B cell (primary cell): ENCODE measurements at regions not wholly inside any gene's neighbourhood (a gene's known extent, or its start where the extent isn't known, plus 50 kb on each side); places are given as distances from the start of the nearest gene placed in this dataset.

Source experiments
- ATAC-seq: fragments of 200-7000 bp; cut with Tn5 transposase; one replicate; pipeline ENCODE4 v1.10.0; 2021; ENCODE audit warnings: low read depth, mild to moderate bottlenecking, moderate number of reproducible peaks, moderate library complexity
- CTCF ChIA-PET: fragments of 350-600 bp; sonication (Branson Sonifier 250); formaldehyde crosslinking; loops from one replicate; lab custom pipeline; 2021; ENCODE audit warnings: antibody characterized with exemption, inconsistent platforms; lab: Charles Lee
- POLR2A ChIA-PET: fragments of 350-600 bp; sonication (Branson Sonifier 250); formaldehyde crosslinking; loops from one replicate; lab custom pipeline; 2021; ENCODE audit warnings: antibody characterized with exemption; lab: Charles Lee
- DNase-seq: peaks from one replicate; pipeline ENCODE4 v3.0.0; 2013
- H2AFZ ChIP-seq: 2 replicates; pipeline ENCODE4 v1.6.1; 2012; ENCODE audit warnings: mild to moderate bottlenecking, low read depth, low read length; ENCODE audit not compliant: insufficient read depth, poor library complexity, severe bottlenecking
- H3K27ac ChIP-seq, 2 donors: 1 replicate in 1 of 2; 2 replicates in 1 of 2; pipeline ENCODE4 v1.5.1; 2012 to 2013; ENCODE audit warnings: low read length in 2 of 2, mild to moderate bottlenecking in 2 of 2, moderate library complexity in 1 of 2
- H3K27me3 ChIP-seq, 4 experiments: fragments of 200-600 bp in 1 of 4; sonication (generic) in 1 of 4; replicated peaks in 1 of 4; 1 replicate in 2 of 4; 2 replicates in 2 of 4; pipeline versions ENCODE4 v1.6.1 to v1.7.0; 2013 to 2016; ENCODE audit warnings: low read length in 3 of 4, mild to moderate bottlenecking in 2 of 4, mixed read lengths in 1 of 4, moderate library complexity in 1 of 4; ENCODE audit not compliant: insufficient read depth in 4 of 4, control insufficient read depth in 3 of 4; ENCODE audit errors: control extremely low read depth in 1 of 4
- H3K36me3 ChIP-seq, 2 experiments: replicated peaks in 1 of 2; 1 replicate in 1 of 2; 2 replicates in 1 of 2; pipeline versions ENCODE4 v1.6.1 to v1.7.1; 2013; ENCODE audit warnings: low read length in 1 of 2; ENCODE audit not compliant: insufficient read depth in 2 of 2, control insufficient read depth in 1 of 2; ENCODE audit errors: control extremely low read depth in 1 of 2, extremely low read depth in 1 of 2
- H3K4me1 ChIP-seq, 2 donors: fragments of 200-600 bp in 1 of 2; sonication (generic) in 1 of 2; 1 replicate in 1 of 2; 2 replicates in 1 of 2; pipeline versions ENCODE4 v1.5.1 to v1.6.1; 2013 to 2017; ENCODE audit warnings: low read length in 2 of 2; ENCODE audit not compliant: control insufficient read depth in 2 of 2, insufficient read depth in 2 of 2
- H3K4me2 ChIP-seq: replicated peaks from 2 replicates; pipeline ENCODE3; 2012; ENCODE audit warnings: mild to moderate bottlenecking, low read depth, low read length; ENCODE audit not compliant: poor library complexity, severe bottlenecking
- H3K4me3 ChIP-seq, 5 experiments: fragments of 200-600 bp in 1 of 5; sonication (generic) in 1 of 5; 1 replicate in 3 of 5; 2 replicates in 2 of 5; pipeline versions ENCODE4 v1.5.1 to v1.7.0; 2011 to 2016; ENCODE audit warnings: low read length in 4 of 5, mild to moderate bottlenecking in 4 of 5, low read depth in 2 of 5, control low read depth in 1 of 5, moderate library complexity in 1 of 5; ENCODE audit not compliant: insufficient read depth in 1 of 5; ENCODE audit errors: control extremely low read depth in 1 of 5, extremely low read depth in 1 of 5
- H3K79me2 ChIP-seq: fragments of 200-600 bp; sonication (generic); one replicate; pipeline ENCODE4 v1.6.0; 2016; ENCODE audit warnings: low read length; ENCODE audit not compliant: control insufficient read depth, insufficient read depth
- H3K9ac ChIP-seq: fragments of 200-600 bp; sonication (generic); 2 replicates; pipeline ENCODE4 v1.6.1; 2017; ENCODE audit warnings: mild to moderate bottlenecking, low read length, moderate library complexity
- H3K9me3 ChIP-seq, 3 donors: one replicate each; pipeline versions ENCODE4 v1.6.1 to v1.7.1; 2013; ENCODE audit warnings: low read length in 2 of 3; ENCODE audit not compliant: control insufficient read depth in 2 of 3, insufficient read depth in 1 of 3; ENCODE audit errors: control extremely low read depth in 1 of 3
- H4K20me1 ChIP-seq: 2 replicates; pipeline ENCODE4 v1.6.0; 2012; ENCODE audit warnings: mild to moderate bottlenecking, low read length; ENCODE audit not compliant: insufficient read depth, control insufficient read depth, poor library complexity, severe bottlenecking
- H3K27ac Mint-ChIP-seq: one replicate; pipeline ENCODE4 v1.8.0; 2021; ENCODE audit warnings: mixed read lengths
- H3K27me3 Mint-ChIP-seq: one replicate; pipeline ENCODE4 v1.8.0; 2021; ENCODE audit warnings: mixed read lengths
- H3K4me1 Mint-ChIP-seq: one replicate; pipeline ENCODE4 v1.8.0; 2021; ENCODE audit warnings: mixed read lengths
- H3K4me3 Mint-ChIP-seq: one replicate; pipeline ENCODE4 v1.8.0; 2021; ENCODE audit warnings: mixed read lengths
- H3K9me3 Mint-ChIP-seq: one replicate; pipeline ENCODE4 v1.8.0; 2022; ENCODE audit warnings: mixed read lengths; ENCODE audit not compliant: insufficient read depth
- EZH2 ChIP-seq: IDR thresholded peaks from 2 replicates; pipeline ENCODE4 v1.6.1; 2012; ENCODE audit warnings: borderline replicate concordance, low read depth, mild to moderate bottlenecking, moderate library complexity, low read length; ENCODE audit not compliant: insufficient read depth, poor library complexity, severe bottlenecking
- WGBS: methylation state at CpG from one replicate; pipeline ENCODE4 v1.1.5; 2013; ENCODE audit warnings: missing lambda C conversion rate; ENCODE audit not compliant: insufficient coverage; 5-methylcytosine and 5-hydroxymethylcytosine counted together
- intact Hi-C: fragments of 100-400 bp; cut with micrococcal nuclease; formaldehyde crosslinking; loops from one replicate; pipeline ENCODE4 v1.10.0; 2022
- TF ChIP-seq, protein P1 (sequence below): fragments of 200-600 bp; IDR thresholded peaks from one replicate; pipeline ENCODE4 v1.8.0; 2022; ENCODE audit warnings: antibody characterized with exemption, mild to moderate bottlenecking

DNA sequence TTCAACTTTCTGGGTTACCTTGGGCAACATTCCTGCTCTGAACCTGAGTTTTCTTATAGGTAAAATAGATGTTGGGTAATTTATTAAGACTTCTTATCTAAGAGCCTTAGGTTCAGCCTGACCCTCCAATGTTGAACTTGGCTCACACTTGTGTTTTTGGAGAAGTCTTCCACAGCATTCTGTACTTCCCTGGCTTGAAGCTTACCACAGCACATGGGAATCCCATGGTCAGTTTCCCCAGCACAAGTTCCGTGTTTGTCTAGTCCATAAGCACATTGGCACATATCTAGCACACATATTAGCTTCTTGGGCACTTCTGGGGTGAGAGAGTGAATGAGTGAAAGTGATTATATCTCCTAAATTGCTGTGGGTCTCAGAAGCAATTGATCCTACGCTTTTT, 782.5 kb upstream of the HS6ST1 start:
- ATAC-seq (no peak), DNase-seq (no peak)
- POLR2A ChIA-PET, result no interaction called here
- no peaks in the 10 kb centered on the region for H3K4me1 ChIP-seq
- no peak overlapping the region for H3K4me3 ChIP-seq
- no peak overlapping the region for H3K27ac ChIP-seq
- intact Hi-C loops, result no loop called here
- WGBS, result no CpG with 5 or more reads among the region's 2 CpGs
- CTCF ChIA-PET, result no interaction called here
- H2AFZ ChIP-seq, result no peak overlapping the region
- H3K9me3 ChIP-seq, result no peaks in the 10 kb centered on the region
- H3K27me3 ChIP-seq, result no peaks in the 10 kb centered on the region
- H3K9ac ChIP-seq, result no peak overlapping the region
- Mint-ChIP-seq H3K27ac (no peak overlapping the region), H3K4me3 (no peak overlapping the region), H3K4me1 (no peaks in the 10 kb centered on the region), H3K9me3 (no peaks in the 10 kb centered on the region), H3K27me3 (peaks cover 13% of the 10 kb centered on the region)
- H3K4me2 ChIP-seq, result no peak overlapping the region
- no peak for TF ChIP-seq EZH2
- TF ChIP-seq, protein P1, sequence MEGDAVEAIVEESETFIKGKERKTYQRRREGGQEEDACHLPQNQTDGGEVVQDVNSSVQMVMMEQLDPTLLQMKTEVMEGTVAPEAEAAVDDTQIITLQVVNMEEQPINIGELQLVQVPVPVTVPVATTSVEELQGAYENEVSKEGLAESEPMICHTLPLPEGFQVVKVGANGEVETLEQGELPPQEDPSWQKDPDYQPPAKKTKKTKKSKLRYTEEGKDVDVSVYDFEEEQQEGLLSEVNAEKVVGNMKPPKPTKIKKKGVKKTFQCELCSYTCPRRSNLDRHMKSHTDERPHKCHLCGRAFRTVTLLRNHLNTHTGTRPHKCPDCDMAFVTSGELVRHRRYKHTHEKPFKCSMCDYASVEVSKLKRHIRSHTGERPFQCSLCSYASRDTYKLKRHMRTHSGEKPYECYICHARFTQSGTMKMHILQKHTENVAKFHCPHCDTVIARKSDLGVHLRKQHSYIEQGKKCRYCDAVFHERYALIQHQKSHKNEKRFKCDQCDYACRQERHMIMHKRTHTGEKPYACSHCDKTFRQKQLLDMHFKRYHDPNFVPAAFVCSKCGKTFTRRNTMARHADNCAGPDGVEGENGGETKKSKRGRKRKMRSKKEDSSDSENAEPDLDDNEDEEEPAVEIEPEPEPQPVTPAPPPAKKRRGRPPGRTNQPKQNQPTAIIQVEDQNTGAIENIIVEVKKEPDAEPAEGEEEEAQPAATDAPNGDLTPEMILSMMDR, result no peak
- no peaks in the 10 kb centered on the region for H4K20me1 ChIP-seq
- no peaks in the 10 kb centered on the region for H3K79me2 ChIP-seq
- no peaks in the 10 kb centered on the region for H3K36me3 ChIP-seq

GRCh38 chr2:129103936-129104878, 785.5 kb upstream of the HS6ST1 start:
- Mint-ChIP-seq H3K9me3 (no peaks in the 10 kb centered on the region), H3K4me1 (no peaks in the 10 kb centered on the region), H3K27me3 (peaks cover 16% of the 10 kb centered on the region), H3K27ac (no peak overlapping the region), H3K4me3 (no peak overlapping the region)
- Histone ChIP-seq H3K79me2 (no peaks in the 10 kb centered on the region), H3K4me2 (no peak overlapping the region), H3K4me3 (no peak overlapping the region), H3K9ac (no peak overlapping the region), H3K9me3 (no peaks in the 10 kb centered on the region), H3K36me3 (no peaks in the 10 kb centered on the region), H3K4me1 (no peaks in the 10 kb centered on the region), H3K27me3 (no peaks in the 10 kb centered on the region), H4K20me1 (no peaks in the 10 kb centered on the region), H3K27ac (no peak overlapping the region), H2AFZ (no peak overlapping the region)
- DNase-seq (no peak), ATAC-seq (no peak)
- ChIA-PET POLR2A (no interaction called here), CTCF (no interaction called here)
- intact Hi-C loops, result no loop called here
- TF ChIP-seq, protein P1, result no peak
- TF ChIP-seq EZH2, result no peak
- 90% methylated on average over 13 of the region's 13 CpGs for WGBS
